A549 (cell line): ENCODE measurements at regions not wholly inside any gene's neighbourhood (a gene's known extent, or its start where the extent isn't known, plus 50 kb on each side); places are given as distances from the start of the nearest gene placed in this dataset.

Source experiments
- KDM1A ChIP-seq: fragments of 200-600 bp; sonication (generic); IDR thresholded peaks from 2 replicates; pipeline ENCODE4 v1.6.1; 2016; ENCODE audit warnings: low read depth, mild to moderate bottlenecking
- MAZ ChIP-seq: fragments of 150-350 bp; IDR thresholded peaks from 2 replicates; pipeline ENCODE4 v1.6.1; 2014; ENCODE audit warnings: antibody characterized with exemption, low read depth, low read length, borderline replicate concordance
- NPAS2 ChIP-seq: fragments of 250-450 bp; sonication (Bioruptor Pico); IDR thresholded peaks from 2 replicates; pipeline ENCODE4 v1.8.0; 2022; ENCODE audit warnings: mild to moderate bottlenecking, moderate library complexity, borderline replicate concordance
- POLR2A ChIP-seq: IDR thresholded peaks from 2 replicates; pipeline ENCODE4 v1.6.1; 2012; ENCODE audit warnings: mild to moderate bottlenecking, low read length
- RFX5 ChIP-seq: fragments of 450-650 bp; IDR thresholded peaks from 2 replicates; pipeline ENCODE4 v1.7.1; 2014; ENCODE audit warnings: antibody characterized with exemption, mild to moderate bottlenecking, moderate library complexity
- SMC3 ChIP-seq: fragments of >200 bp; sonication (Bioruptor Twin); formaldehyde crosslinking; IDR thresholded peaks from 3 replicates; pipeline ENCODE4 v1.6.1; 2018; ENCODE audit warnings: inconsistent platforms
- TF ChIP-seq, protein P1 (sequence below): fragments of >200 bp; sonication (Bioruptor Twin); formaldehyde crosslinking; IDR thresholded peaks from 3 replicates; pipeline ENCODE4 v1.5.1; 2016

DNA sequence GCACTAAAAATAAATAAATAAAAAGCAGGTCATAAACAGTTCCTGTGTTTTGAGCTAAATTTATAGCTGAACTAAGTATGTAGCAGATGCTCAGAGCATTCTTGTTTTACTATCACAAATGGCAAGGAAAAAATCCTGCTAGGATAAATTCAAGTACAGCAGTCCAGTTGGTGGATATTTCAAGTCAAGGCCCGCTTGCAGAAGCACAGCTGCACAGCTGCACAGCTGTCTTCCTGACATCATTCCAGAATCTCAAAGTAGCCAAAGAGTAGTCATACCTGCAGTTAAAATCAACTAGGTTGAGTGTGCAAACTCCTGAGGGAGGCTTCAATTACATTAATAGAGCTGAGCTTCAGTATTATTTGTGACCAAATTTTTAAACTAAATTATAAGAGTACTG lies 297.7 kb upstream of the MANEA start:
- TF ChIP-seq MAZ (no peak), RFX5 (no peak), NPAS2 (CRISPR knock-in tag) (no peak), SMC3 (no peak), KDM1A (no peak), POLR2A (no peak)
- TF ChIP-seq, protein P1, sequence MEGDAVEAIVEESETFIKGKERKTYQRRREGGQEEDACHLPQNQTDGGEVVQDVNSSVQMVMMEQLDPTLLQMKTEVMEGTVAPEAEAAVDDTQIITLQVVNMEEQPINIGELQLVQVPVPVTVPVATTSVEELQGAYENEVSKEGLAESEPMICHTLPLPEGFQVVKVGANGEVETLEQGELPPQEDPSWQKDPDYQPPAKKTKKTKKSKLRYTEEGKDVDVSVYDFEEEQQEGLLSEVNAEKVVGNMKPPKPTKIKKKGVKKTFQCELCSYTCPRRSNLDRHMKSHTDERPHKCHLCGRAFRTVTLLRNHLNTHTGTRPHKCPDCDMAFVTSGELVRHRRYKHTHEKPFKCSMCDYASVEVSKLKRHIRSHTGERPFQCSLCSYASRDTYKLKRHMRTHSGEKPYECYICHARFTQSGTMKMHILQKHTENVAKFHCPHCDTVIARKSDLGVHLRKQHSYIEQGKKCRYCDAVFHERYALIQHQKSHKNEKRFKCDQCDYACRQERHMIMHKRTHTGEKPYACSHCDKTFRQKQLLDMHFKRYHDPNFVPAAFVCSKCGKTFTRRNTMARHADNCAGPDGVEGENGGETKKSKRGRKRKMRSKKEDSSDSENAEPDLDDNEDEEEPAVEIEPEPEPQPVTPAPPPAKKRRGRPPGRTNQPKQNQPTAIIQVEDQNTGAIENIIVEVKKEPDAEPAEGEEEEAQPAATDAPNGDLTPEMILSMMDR: no peak
